Fibroblast of skin of right biceps (primary cell): ENCODE measurements at regions not wholly inside any gene's neighbourhood (a gene's known extent, or its start where the extent isn't known, plus 50 kb on each side); places are given as distances from the start of the nearest gene placed in this dataset.

ENCODE experiments used
- DNase-seq: peaks from one replicate; pipeline ENCODE4 v3.0.0-alpha.2; 2013

GRCh38 chr12:45553204-45553603 is 176.3 kb upstream of the ARID2 start:
- DNase-seq = peak; percentile 17

- no peak for DNase-seq
Measured at GRCh38 chr12:45557016-45557415, 172.5 kb upstream of the ARID2 start.

- no peak for DNase-seq
Measured at GRCh38 chr12:45558353-45558752, 171.2 kb upstream of the ARID2 start.

GRCh38 chr12:45559537-45559936 is 170.0 kb upstream of the ARID2 start:
- no peak for DNase-seq

GRCh38 chr12:45560689-45561088 is 168.8 kb upstream of the ARID2 start:
- no peak for DNase-seq

- DNase-seq = no peak
Measured at GRCh38 chr12:45561488-45561887, 168.0 kb upstream of the ARID2 start.

GRCh38 chr12:45565590-45565989 is 163.9 kb upstream of the ARID2 start:
- DNase-seq = no peak

- DNase-seq = no peak
Measured at GRCh38 chr12:45566257-45566656, 163.2 kb upstream of the ARID2 start.

GRCh38 chr12:45568808-45569207 is 160.7 kb upstream of the ARID2 start:
- DNase-seq = no peak

GRCh38 chr12:45570501-45570900 is 159.0 kb upstream of the ARID2 start:
- DNase-seq = no peak

GRCh38 chr12:45572114-45572513 is 157.4 kb upstream of the ARID2 start:
- no peak for DNase-seq

- no peak for DNase-seq
Measured at GRCh38 chr12:45575417-45575816, 154.1 kb upstream of the ARID2 start.

- peak; percentile 4 for DNase-seq
Measured at GRCh38 chr12:45575823-45576475, 153.6 kb upstream of the ARID2 start.

GRCh38 chr12:45577844-45578399 is 151.6 kb upstream of the ARID2 start:
- no peak for DNase-seq

- DNase-seq = no peak
Measured at GRCh38 chr12:45580356-45580969, 149.0 kb upstream of the ARID2 start.

- DNase-seq = no peak
Measured at GRCh38 chr12:45581112-45581511, 148.4 kb upstream of the ARID2 start.

GRCh38 chr12:45582536-45582935 is 147.0 kb upstream of the ARID2 start:
- no peak for DNase-seq

GRCh38 chr12:45582986-45583659 is 146.4 kb upstream of the ARID2 start:
- peak; percentile 16 for DNase-seq

- no peak for DNase-seq
Measured at GRCh38 chr12:45584336-45584735, 145.2 kb upstream of the ARID2 start.

GRCh38 chr12:45585522-45586230 is 143.8 kb upstream of the ARID2 start:
- no peak for DNase-seq

GRCh38 chr12:45586486-45586885 is 143.0 kb upstream of the ARID2 start:
- no peak for DNase-seq

GRCh38 chr12:45587012-45587411 is 142.5 kb upstream of the ARID2 start:
- DNase-seq = no peak

- DNase-seq = no peak
Measured at GRCh38 chr12:45587877-45588533, 141.5 kb upstream of the ARID2 start.
